HG02798 (cell line): ENCODE measurements at regions not wholly inside any gene's neighbourhood (a gene's known extent, or its start where the extent isn't known, plus 50 kb on each side); places are given as distances from the start of the nearest gene placed in this dataset.
"Not testable (repeated sequence)": the region's sequence is repeated elsewhere in the genome, so short reads cannot be mapped to it uniquely, and the experiment has no call there.

Experiments used
- ATAC-seq: cut with Tn5 transposase; IDR thresholded peaks from one replicate; pipeline ENCODE4 v1.9.1; 2021; ENCODE audit warnings: mild to moderate bottlenecking; ENCODE audit not compliant: unreplicated experiment, poor library complexity

- peak; percentile 98 for ATAC-seq
Measured at GRCh38 chr17:30731210-30732132, 93.0 kb downstream of the CRLF3 start.

GRCh38 chr17:30730837-30731209, 93.7 kb downstream of the CRLF3 start:
- not testable (repeated sequence) for ATAC-seq

GRCh38 chr17:30730171-30730836, 94.2 kb downstream of the CRLF3 start:
- not testable (repeated sequence) for ATAC-seq

GRCh38 chr17:30729471-30730170, 94.9 kb downstream of the CRLF3 start:
- not testable (repeated sequence) for ATAC-seq

- ATAC-seq: not testable (repeated sequence)
Measured at GRCh38 chr17:30727517-30727916, 97.0 kb downstream of the CRLF3 start.

- not testable (repeated sequence) for ATAC-seq
Measured at GRCh38 chr17:30726734-30727133, 97.8 kb downstream of the CRLF3 start.

- not testable (repeated sequence) for ATAC-seq
Measured at GRCh38 chr17:30726310-30726709, 98.2 kb downstream of the CRLF3 start.

GRCh38 chr17:30724034-30724650, 100.3 kb downstream of the CRLF3 start:
- not testable (repeated sequence) for ATAC-seq

- not testable (repeated sequence) for ATAC-seq
Measured at GRCh38 chr17:30722114-30722780, 102.2 kb downstream of the CRLF3 start.

GRCh38 chr17:30720971-30721370, 103.5 kb downstream of the CRLF3 start:
- ATAC-seq: not testable (repeated sequence)

- ATAC-seq: no peak
Measured at GRCh38 chr17:30720013-30720471, 104.5 kb downstream of the CRLF3 start.

GRCh38 chr17:30719131-30719973, 105.1 kb downstream of the CRLF3 start:
- not testable (repeated sequence) for ATAC-seq

- ATAC-seq: not testable (repeated sequence)
Measured at GRCh38 chr17:30718691-30719090, 105.8 kb downstream of the CRLF3 start.

- not testable (repeated sequence) for ATAC-seq
Measured at GRCh38 chr17:30718099-30718447, 106.4 kb downstream of the CRLF3 start.

GRCh38 chr17:30717291-30718098, 107.0 kb downstream of the CRLF3 start:
- ATAC-seq: no peak

- no peak for ATAC-seq
Measured at GRCh38 chr17:30716461-30717290, 107.8 kb downstream of the CRLF3 start.
